NCI-H2107 treated with DMSO at 0.1 percent for 48 hours (cell line): ENCODE measurements at regions not wholly inside any gene's neighbourhood (a gene's known extent, or its start where the extent isn't known, plus 50 kb on each side); places are given as distances from the start of the nearest gene placed in this dataset.

ENCODE experiments used
- DNase-seq: peaks from one replicate; lab custom pipeline; 2025; ENCODE audit not compliant: unreplicated experiment; lab: John Stamatoyannopoulos, UW

DNA sequence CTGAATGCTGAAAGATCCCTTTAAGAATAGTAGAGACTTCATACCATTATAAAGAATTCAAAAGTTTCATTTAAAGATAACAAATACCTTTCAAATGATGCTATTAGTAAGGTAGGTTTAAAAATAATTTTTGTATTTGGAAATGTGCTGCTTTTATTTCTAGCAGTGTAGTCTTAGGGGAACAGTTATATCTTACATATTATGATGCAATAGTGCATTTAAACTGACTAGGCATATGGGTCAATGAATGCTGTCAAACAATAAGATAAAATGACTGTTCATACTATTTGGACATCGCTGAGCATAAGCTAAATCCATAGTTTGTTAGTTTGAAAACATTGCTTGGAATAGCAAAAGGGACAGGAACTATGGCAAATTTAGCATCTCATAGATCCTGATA, 354.8 kb upstream of the SEMA3A start:
- no peak for DNase-seq

DNA sequence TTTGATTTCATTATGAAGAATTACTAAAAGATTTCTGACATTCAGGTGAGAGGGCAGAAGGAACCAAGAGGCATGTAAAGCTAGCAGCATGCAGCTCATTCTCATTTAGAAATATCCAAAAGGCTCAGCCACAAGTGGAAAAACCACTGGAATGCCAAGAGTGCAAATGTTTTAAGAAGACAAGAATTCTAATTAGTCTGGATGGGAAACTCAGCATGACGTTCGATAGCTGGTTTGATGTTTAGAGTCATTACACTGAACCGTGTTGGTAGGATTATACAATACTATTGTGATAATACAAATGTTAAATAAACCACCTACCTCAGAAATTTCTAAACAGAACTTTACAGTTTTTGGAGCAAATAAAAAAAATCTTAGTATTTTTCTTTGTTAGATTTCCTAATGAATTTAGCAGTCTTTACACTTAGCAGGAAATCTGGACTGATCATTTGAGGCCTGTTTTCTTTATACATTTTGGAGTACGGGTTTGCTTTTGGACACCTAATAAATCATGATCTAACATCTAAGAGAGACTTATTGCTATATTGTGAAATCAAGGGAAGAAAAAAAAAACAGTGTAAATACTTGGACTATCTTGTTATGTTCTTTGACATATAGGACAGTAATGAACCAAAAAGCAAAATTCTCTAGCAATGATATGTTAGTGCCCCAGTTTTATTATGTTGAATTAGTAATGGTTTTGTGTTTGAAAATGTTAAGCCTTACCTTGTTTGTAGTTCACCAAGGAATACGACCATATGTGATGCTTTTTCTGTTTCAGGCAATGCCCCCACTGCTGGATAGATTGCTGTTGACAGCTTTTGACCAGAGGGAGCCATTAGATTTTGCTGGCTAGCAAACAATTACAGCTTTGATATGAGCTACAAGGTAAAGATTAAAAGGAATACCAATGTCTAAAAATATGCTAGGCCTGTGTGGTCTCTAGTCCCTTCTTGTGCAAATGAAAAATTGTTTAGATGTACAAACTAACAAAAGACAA, 354.1 kb upstream of the SEMA3A start:
- peak; percentile 35 for DNase-seq

DNA sequence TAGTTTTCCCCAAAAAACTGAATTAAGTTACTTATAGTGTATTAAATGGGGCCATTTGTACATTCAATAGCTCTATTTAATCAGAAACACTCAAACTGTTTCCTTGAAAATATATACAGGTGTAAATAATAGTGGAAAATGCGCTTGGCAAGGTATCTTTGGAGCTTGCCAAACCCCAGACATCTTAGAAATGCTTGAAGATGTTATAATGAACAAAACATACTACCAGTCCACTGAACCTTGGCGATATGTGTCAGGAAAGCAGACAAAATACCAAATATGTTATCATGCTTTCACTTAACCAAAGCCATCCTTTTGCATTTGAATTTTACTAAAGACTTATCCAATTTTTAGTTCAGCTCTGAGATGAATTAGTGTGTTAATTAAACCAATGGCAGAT, 352.7 kb upstream of the SEMA3A start:
- no peak for DNase-seq

DNA sequence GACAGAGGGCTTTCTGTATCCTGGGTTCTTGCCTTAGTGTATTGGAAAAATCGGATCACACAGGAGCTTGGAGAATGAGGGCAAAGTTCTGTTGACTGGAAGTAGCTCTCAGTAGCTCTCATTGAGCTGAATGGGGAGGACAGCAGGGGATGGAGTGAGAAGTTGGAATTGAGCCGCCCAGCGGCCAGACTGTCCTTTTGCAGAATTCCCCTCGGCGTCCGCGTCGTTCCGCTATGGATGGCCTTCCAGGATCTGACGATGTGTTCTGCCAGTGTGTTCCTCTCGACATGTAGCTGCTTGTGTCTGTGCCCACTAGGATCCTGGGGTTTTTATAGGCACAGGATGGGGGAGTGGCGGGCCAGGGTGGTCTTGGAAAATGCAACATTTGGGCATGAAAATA, 351.8 kb upstream of the SEMA3A start:
- DNase-seq = no peak

DNA sequence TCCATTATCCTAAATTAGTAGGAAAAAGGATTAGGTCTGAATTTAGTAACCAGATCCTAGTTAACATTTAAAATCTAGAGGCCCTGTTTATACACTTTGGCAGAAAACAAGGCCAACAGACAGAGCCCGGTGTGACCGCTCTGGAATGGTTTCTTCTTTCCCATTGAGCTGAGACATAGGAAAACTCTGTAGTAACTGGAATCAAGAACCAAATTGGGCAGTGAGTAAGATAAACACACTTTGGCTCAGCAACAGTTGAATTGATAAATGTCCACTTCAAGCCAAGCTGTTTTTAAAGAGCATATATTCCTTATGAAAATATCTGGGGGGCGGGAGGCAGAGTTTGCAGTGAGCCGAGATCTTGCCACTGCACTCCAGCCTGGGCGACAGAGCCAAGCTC, 343.7 kb upstream of the SEMA3A start:
- no peak for DNase-seq

DNA sequence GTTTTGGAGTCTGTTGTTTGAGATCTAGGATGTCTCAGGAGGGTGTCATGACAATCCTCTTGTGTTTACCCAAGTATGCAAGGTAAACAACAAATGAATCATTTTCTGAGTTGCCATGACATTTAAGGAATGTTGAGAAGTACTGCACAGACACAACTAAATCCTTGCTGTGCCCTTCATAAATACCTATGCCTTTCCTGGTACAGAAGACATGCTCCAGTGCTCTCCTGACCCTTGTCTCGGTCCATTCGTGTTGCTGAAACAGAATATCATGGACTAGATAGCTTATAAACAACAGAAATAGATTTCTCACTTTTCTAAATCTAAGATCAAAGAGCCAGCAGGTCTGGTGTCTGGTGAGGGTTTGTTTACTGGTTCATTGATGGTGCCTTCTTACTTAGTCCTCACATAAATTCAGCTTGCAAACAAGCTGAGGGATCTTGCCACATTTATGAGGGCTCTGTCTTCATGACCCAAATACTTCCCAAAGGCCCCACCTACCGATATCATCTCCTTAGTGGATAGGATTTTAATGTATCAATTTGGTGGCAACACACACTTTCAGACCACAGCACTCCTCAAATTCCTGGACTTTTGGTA, 341.8 kb upstream of the SEMA3A start:
- no peak for DNase-seq

DNA sequence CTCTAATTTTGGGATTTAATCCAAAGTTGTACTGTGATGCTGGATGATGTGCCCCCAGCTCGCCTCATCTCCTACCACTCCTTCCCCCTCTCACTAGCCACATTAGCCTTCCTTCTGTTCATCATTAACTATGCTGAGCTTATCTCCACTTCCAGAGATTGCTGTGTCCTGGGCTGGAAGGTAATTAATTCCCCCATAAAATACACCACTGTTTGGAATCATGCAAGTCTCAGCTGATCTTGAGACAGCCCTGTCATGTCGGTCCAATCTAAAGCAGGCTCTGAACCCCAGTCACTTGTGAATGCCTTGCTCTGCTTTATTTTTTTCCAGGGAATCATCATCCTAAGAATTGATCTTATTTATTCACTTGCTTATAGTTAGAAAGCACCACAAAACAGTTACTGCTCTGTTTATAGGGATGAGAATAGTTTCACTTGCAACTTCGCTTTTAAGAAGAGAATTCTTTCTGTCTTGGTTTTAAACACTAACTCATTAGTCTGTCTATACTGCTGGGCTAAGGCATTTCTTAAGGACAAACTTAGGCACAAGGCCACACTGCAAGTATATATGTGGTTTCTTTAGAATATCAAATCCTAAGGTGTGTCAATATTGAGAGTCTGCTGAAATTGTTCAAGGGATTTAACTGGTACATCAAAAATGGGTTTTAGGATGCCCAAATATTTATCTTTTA, 341.1 kb upstream of the SEMA3A start:
- DNase-seq = no peak

DNA sequence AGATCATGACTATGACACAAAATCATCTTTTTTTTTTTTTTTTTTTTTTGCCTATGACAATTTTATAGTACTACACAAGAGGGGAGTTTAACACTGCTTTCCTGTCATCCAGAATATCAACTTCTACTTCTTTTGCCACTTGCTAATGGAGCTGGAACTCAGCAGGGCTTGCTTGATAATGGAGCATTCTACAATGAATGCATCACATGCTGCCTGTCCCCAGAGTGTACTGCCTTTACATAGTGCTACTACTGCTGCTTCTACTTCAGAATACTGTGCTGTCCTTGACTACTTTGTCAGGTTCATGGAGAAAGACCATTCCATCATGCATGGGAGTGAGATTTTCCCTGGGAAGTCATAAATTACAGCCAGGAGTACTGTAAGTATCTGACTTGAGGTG, 338.6 kb upstream of the SEMA3A start:
- DNase-seq = no peak

DNA sequence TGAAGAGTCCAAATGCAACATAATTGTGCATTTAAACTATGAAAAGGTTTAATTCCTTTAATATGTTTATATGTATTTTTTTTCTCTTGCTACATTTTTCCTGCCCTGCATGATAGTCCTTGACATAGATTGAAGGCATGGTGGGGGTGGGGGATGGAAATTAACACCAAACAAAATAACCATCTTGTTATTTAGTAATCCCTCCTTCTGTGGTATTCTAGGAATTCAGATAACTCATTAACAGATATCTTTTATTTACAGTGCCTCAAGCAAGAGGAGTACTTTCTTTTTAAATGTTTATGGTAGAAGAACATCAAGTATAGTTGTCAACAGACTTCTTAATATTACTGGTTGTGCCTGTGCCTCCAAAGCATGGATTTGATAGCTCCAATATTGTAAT, 337.6 kb upstream of the SEMA3A start:
- DNase-seq = no peak

DNA sequence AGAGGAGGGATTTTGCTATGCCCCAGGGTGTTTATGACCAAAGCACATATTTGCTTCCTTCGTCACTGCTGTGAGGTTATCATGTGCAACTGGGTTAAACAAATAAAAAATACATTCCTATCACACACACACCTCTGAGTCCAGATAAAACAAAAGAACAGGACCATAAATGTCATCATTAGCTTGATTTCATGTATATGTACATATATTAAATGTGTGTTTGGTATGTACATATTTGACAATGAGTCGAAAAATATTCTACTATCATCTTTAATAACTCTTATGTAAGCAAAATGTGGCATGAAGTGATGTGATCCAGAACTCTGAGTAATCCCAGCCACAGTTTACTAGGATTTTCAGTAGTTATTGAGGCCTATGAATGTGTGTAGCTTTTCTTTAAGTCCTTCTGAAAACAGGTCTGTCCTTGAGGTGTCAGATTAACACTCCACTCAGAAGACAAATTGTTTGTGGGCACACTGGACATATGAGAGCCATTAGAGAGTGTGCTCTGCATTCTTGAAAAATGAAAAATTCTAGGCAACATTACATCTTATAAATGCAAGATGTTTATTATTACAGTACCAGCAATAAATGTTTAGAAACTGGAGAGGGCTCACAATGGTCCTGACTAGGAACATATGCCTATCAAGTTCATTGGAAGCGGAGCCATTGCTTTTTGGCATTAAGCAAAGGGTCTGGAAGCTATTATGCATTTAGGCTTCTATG, 335.1 kb upstream of the SEMA3A start:
- peak; percentile 48 for DNase-seq

DNA sequence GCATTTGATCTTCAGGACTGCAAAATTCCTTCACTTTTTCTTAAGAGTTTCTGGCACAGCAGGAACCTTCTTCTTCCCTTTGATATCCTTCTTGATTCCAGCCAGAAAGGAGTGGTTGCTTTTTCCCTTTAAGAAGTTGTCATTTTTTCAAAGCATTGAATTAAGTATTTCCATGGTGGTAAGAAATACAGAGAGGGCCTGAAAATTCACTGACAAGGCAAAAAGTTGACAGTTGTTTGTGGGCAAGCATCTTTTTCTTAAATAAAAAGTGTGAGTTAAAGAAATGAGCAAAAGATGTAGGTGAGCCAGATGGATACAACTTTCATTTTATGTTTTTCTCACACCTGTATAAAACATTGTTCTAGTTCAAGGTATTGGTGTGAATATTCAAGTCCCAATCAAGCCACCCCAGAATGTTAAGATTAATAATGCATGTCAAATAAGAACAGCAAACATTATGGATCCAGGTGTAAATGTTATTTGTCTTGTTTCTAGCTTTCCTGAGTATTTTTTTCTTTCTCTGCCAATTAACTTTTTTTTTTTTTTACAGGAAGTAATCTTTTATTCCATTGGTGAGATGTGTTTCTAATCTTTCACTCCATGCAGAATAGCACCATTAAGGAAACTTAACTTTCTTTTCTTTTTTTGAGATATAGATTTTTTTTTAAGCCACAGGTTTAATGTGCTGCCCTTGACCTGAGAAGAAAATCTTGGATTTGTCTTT, 334.3 kb upstream of the SEMA3A start:
- no peak for DNase-seq

DNA sequence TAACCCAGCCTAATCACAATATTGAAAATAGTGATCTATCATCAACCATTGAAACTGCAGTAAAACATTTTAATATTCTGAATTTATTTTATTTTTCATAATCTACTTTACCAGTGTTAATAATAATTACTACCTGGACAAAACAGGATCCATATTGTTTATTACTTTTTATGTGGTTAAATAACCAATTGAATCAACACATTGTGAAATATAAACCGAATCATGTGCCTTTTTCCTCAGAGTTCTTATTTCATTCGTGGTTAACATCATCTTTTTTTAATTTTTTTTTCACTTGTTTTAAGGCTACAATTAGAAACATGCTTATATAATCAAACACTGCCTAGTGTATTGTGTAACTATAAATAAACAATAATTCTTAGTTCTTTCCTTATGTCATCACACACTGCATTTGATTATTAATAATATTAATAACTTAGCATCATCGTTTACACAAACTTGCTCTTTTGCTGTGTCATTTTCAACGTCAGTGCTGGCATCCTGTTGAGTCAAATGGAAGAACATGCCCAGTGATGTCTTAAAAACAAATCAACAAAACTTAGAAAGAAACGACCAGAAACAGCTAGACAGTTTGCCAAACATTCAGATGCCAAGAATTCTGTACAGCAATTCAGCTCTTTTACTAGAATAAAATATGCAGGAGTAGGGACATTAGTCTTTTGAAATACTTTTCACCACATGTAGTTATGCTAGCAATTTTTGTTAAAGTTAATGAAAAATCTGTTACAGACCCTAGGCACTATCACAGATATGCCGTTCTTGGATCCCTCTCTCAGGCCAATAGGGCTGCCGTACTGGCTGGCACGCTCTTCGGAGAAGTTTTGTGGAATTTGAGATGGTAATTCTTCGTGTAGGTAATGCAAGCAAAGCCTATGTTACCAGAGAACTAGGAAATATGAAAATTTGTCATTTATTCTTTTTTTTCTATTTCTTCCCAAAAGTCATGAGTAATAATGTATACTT, 330.4 kb upstream of the SEMA3A start:
- no peak for DNase-seq

DNA sequence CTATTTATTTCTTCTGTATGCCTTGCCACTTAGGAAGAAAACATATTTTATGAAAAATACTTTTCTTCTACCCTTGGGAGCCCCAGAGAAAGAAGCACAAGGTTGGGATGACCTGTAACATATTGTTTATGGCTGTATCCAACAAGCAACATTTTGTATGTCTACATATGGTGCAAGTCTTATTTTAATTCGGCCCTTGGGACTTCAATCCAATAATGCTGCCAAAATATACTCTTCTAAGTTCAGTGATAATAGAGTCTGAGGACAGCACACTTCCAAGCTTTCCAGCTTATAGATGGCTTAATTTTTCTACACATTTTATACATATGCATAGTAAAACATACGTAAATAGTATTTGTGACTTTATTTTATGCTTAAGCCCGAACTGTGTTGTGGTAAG, 318.5 kb upstream of the SEMA3A start:
- DNase-seq = no peak

DNA sequence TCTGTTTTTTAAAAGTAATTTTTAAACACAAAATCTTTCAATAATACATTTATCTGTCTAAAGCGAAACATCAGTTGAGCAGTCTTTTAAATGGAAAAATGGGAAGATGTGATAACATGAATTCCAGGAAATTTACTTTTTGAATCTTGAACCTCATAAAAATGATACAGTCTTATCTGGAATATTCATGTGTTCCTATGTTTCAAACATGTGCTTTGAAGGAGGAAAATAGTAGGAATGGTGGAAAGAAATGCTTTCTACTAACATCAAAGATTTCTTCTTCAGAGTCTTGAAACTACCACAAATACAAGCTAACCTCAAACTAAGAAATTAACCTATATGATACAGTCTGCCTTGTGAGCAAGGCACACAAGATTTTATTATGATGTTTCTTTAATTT, 317.5 kb upstream of the SEMA3A start:
- DNase-seq = no peak

DNA sequence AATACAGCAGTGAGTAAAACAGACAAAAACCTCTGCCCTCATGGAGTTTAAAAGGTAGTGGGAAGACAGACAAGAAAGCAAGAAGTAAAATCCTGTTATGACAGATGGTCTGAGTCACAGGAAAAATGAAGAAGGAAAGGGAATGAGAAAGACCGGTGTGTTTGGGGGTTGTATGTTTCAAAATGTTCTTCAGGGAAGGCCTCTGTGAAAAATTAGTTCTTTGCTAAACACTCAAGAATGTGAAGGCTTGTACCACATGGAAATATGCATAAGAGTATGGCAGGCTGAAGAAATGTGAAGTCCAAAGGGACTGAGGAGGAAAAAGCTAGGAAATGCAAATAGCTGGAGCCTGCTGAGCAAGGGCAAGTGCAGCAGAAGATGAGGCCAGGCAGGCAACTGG, 315.9 kb upstream of the SEMA3A start:
- DNase-seq = no peak

DNA sequence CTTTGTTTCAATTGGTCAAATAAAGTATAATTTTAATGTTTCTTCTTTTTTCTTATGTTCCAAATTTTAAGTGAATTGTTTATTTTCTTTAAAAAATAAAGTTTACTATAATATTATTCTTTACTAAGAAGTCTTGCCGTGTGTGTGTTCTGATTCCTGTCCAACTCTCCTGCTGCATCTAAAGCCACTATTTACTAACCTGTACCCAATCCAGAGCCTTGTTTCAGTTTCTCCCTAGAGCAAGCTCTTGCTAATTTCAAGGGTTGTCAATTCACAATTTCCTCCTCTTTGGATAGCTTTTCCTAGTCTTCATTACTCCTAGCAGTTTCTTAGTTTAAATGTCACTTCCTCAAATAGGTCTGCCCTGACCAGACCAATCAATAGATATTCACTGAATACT, 314.9 kb upstream of the SEMA3A start:
- DNase-seq = no peak

DNA sequence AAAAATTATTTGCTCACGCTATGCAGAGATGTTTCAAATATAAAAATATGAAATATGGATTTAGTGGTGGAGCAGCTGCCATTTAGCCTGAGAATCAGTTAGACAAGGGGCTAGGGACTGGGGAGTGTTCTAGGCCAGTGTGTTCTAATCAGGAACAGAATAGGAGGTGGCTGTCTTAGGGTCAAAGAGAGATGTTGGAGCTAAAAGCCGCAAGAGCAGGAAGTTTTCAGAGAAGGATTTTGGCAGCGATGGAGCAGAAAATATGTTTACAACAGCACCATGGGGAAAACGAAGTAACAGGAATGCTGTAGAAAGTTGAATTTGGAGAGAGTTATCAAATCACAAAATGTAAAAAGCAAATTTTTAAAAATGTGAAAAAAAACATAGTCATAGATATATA, 314.0 kb upstream of the SEMA3A start:
- DNase-seq = no peak

DNA sequence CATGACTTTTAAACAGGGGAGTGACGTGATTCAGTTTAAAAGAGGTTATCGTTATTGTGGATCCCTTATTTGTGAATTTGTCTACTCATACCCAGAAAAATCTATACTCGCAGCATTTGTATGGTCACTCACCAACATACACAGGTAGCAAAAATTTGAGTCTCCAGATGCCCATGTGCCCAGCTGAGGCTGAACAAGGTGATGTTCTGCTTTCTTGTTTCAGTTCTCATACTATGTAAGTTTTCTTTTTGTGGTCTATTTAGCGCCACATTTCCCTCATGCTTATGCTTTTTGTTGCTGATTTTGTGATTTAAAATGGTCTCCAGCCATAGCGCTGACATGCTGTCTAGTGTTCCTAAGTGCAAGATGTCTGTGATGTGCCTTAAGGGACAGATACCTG, 312.9 kb upstream of the SEMA3A start:
- no peak for DNase-seq

DNA sequence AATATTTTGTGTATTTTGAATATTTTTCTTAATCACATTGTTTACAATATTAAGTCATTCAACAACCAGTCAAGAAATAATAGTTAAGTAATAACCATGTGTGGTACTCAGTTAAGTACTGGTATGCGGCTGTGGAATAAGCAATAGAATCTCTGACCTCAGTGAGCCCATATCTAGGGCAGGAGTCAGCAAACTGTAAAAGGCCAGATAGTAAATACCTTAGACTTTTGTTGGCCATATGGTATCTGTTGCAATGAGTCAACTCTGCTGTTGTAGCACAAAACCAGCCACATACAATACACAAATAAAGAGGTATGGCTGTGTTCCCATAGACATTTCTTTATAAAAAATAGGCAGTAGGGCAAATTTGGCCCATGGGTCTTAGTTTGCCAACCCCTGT, 311.6 kb upstream of the SEMA3A start:
- no peak for DNase-seq

DNA sequence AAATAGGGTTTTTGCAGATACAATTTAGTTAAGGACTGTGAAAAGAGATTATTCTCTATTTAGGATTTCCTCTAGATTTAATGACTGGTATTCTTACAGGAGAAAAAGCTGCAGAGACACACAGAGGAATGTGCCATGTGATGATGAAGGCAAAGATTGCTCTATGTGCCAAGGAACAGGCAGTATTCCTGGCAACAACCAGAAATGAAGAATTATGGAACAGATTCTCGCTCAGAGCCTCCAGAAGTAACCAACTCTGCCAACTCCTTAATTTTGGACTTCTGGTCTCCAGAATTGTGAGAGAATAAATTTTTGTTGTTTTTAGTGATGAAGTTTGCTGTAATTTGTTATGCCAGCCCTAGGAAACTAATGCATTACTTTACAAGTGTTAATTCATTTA, 307.6 kb upstream of the SEMA3A start:
- no peak for DNase-seq
